ENCODE measurements at regions not wholly inside any gene's neighbourhood (a gene's known extent, or its start where the extent isn't known, plus 50 kb on each side); places are given as distances from the start of the nearest gene placed in this dataset.

- no peaks in the 10 kb centered on the region for H3K27me3 Mint-ChIP-seq
- H3K27ac Mint-ChIP-seq, result no peak overlapping the region
- H3K36me3 Mint-ChIP-seq, result no peaks in the 10 kb centered on the region
- no peaks in the 10 kb centered on the region for H3K4me1 Mint-ChIP-seq
- no peak for DNase-seq
- CTCF ChIA-PET, result no interaction called here
- no peaks in the 10 kb centered on the region for H3K9me3 Mint-ChIP-seq
- H3K4me3 Mint-ChIP-seq, result no peak overlapping the region
These were observed 241.1 kb upstream of the MMADHC start for GRCh38 chr2:149828520-149829210.

- H3K27ac Mint-ChIP-seq, result no peak overlapping the region
- no peaks in the 10 kb centered on the region for H3K4me1 Mint-ChIP-seq
- CTCF ChIA-PET, result interaction anchor here (0.6 kb wide), 1 partner anchor 258 kb away, joined by 3 read pairs; no protein-coding TSS in a partner anchor
- no peak overlapping the region for H3K4me3 Mint-ChIP-seq
- no peak for DNase-seq
- H3K27me3 Mint-ChIP-seq, result no peaks in the 10 kb centered on the region
- no peaks in the 10 kb centered on the region for H3K9me3 Mint-ChIP-seq
- H3K36me3 Mint-ChIP-seq, result no peaks in the 10 kb centered on the region
These were observed 240.1 kb upstream of the MMADHC start for GRCh38 chr2:149827585-149828126.

- Mint-ChIP-seq H3K27me3 (no peaks in the 10 kb centered on the region), H3K4me3 (no peak overlapping the region), H3K36me3 (no peaks in the 10 kb centered on the region), H3K27ac (no peak overlapping the region), H3K9me3 (no peaks in the 10 kb centered on the region), H3K4me1 (no peaks in the 10 kb centered on the region)
- DNase-seq, result no peak
- CTCF ChIA-PET, result no interaction called here
These were observed 239.0 kb upstream of the MMADHC start for GRCh38 chr2:149826471-149827125.

- Mint-ChIP-seq H3K9me3 (no peaks in the 10 kb centered on the region), H3K4me1 (no peaks in the 10 kb centered on the region), H3K27ac (no peak overlapping the region), H3K36me3 (no peaks in the 10 kb centered on the region), H3K27me3 (no peaks in the 10 kb centered on the region), H3K4me3 (no peak overlapping the region)
- no peak for DNase-seq
- CTCF ChIA-PET, result no interaction called here
These were observed 237.9 kb upstream of the MMADHC start for GRCh38 chr2:149825473-149825872.

GRCh38 chr2:149824136-149824535, 236.6 kb upstream of the MMADHC start:
- H3K4me1 Mint-ChIP-seq, result no peaks in the 10 kb centered on the region
- DNase-seq, result no peak
- no peaks in the 10 kb centered on the region for H3K36me3 Mint-ChIP-seq
- no peak overlapping the region for H3K27ac Mint-ChIP-seq
- CTCF ChIA-PET, result no interaction called here
- no peaks in the 10 kb centered on the region for H3K9me3 Mint-ChIP-seq
- H3K27me3 Mint-ChIP-seq, result no peaks in the 10 kb centered on the region
- H3K4me3 Mint-ChIP-seq, result no peak overlapping the region

- no peaks in the 10 kb centered on the region for H3K27me3 Mint-ChIP-seq
- DNase-seq, result no peak
- no peak overlapping the region for H3K27ac Mint-ChIP-seq
- H3K36me3 Mint-ChIP-seq, result no peaks in the 10 kb centered on the region
- no peak overlapping the region for H3K4me3 Mint-ChIP-seq
- H3K9me3 Mint-ChIP-seq, result no peaks in the 10 kb centered on the region
- H3K4me1 Mint-ChIP-seq, result no peaks in the 10 kb centered on the region
- CTCF ChIA-PET, result no interaction called here
These were observed 231.9 kb upstream of the MMADHC start for GRCh38 chr2:149819356-149819957.

GRCh38 chr2:149816756-149817551, 229.4 kb upstream of the MMADHC start:
- no peaks in the 10 kb centered on the region for H3K36me3 Mint-ChIP-seq
- no peak for DNase-seq
- CTCF ChIA-PET, result no interaction called here

GRCh38 chr2:149815941-149816340, 228.4 kb upstream of the MMADHC start:
- Mint-ChIP-seq H3K4me3 (no peak overlapping the region), H3K27me3 (no peaks in the 10 kb centered on the region), H3K36me3 (no peaks in the 10 kb centered on the region), H3K4me1 (no peaks in the 10 kb centered on the region), H3K27ac (no peak overlapping the region), H3K9me3 (no peaks in the 10 kb centered on the region)
- no peak for DNase-seq
- CTCF ChIA-PET, result no interaction called here

More at GRCh38 chr2:149816756-149817551, 229.4 kb upstream of the MMADHC start:
- H3K4me3 Mint-ChIP-seq, result no peak overlapping the region
- no peak overlapping the region for H3K27ac Mint-ChIP-seq
- H3K4me1 Mint-ChIP-seq, result no peaks in the 10 kb centered on the region
- H3K27me3 Mint-ChIP-seq, result no peaks in the 10 kb centered on the region
- no peaks in the 10 kb centered on the region for H3K9me3 Mint-ChIP-seq

- DNase-seq, result no peak
- Mint-ChIP-seq H3K27ac (no peak overlapping the region), H3K4me3 (no peak overlapping the region), H3K36me3 (no peaks in the 10 kb centered on the region), H3K4me1 (no peaks in the 10 kb centered on the region), H3K27me3 (no peaks in the 10 kb centered on the region), H3K9me3 (no peaks in the 10 kb centered on the region)
- CTCF ChIA-PET, result no interaction called here
These were observed 227.3 kb upstream of the MMADHC start for GRCh38 chr2:149814901-149815300.

- Mint-ChIP-seq H3K27me3 (no peaks in the 10 kb centered on the region), H3K36me3 (no peaks in the 10 kb centered on the region), H3K9me3 (peaks cover 3% of the 10 kb centered on the region), H3K27ac (no peak overlapping the region), H3K4me3 (no peak overlapping the region), H3K4me1 (no peaks in the 10 kb centered on the region)
- DNase-seq, result no peak
- CTCF ChIA-PET, result no interaction called here
These were observed 226.5 kb upstream of the MMADHC start for GRCh38 chr2:149814049-149814448.

GRCh38 chr2:149808556-149808955, 221.0 kb upstream of the MMADHC start:
- DNase-seq, result no peak
- H3K27ac Mint-ChIP-seq, result no peak overlapping the region
- H3K36me3 Mint-ChIP-seq, result no peaks in the 10 kb centered on the region
- no peak overlapping the region for H3K4me3 Mint-ChIP-seq
- no peaks in the 10 kb centered on the region for H3K27me3 Mint-ChIP-seq
- H3K9me3 Mint-ChIP-seq, result peaks cover 5% of the 10 kb centered on the region
- H3K4me1 Mint-ChIP-seq, result no peaks in the 10 kb centered on the region
- CTCF ChIA-PET, result no interaction called here

- Mint-ChIP-seq H3K36me3 (no peaks in the 10 kb centered on the region), H3K27ac (no peak overlapping the region), H3K4me3 (no peak overlapping the region), H3K4me1 (no peaks in the 10 kb centered on the region), H3K9me3 (peaks cover 5% of the 10 kb centered on the region), H3K27me3 (no peaks in the 10 kb centered on the region)
- CTCF ChIA-PET, result no interaction called here
- DNase-seq, result no peak
These were observed 219.1 kb upstream of the MMADHC start for GRCh38 chr2:149806651-149807050.

- H3K9me3 Mint-ChIP-seq, result no peaks in the 10 kb centered on the region
- H3K27ac Mint-ChIP-seq, result no peak overlapping the region
- H3K4me1 Mint-ChIP-seq, result no peaks in the 10 kb centered on the region
- H3K36me3 Mint-ChIP-seq, result no peaks in the 10 kb centered on the region
- no peak for DNase-seq
- CTCF ChIA-PET, result no interaction called here
- no peaks in the 10 kb centered on the region for H3K27me3 Mint-ChIP-seq
- no peak overlapping the region for H3K4me3 Mint-ChIP-seq
These were observed 213.3 kb upstream of the MMADHC start for GRCh38 chr2:149800624-149801542.

Data from activated naive CD4-positive, alpha-beta T cell treated with anti-CD3 and anti-CD28 coated beads, Interleukin-2, amount 10 ng/mL, durations not matched to agents 7 days and 5 days (primary cell).